ENCODE measurements at regions not wholly inside any gene's neighbourhood (a gene's known extent, or its start where the extent isn't known, plus 50 kb on each side); places are given as distances from the start of the nearest gene placed in this dataset.

DNA sequence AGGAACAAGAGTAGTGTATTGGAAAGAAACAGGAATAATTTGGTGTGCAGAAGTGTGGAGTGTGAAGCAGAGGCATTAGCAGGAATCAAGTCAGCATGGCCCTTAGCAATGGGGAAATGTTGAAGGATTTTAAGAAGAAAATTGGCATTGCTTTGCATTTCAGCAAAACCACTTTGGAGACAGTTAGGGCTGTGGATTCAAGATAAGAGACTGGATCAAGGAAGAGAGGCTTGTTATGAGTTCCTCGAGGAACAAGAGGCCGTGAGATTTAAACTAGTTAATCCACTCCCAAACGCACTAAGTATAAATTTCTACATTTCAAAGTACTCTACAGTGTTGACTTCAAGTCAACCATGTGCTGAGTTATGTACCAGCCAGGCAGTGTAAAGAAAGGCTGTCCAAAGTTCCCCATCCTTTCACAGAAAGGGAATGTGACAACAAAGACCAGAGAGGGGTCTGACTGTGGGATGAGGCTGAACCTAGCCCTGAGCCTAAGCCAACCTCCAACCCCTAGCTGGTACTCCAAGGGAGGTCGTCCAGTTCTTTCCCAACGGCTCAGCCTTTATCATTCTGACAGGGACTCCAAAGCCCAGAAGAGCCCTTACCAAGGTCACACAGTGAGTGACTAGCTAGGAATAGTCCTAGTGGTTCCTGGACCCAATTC, 91.2 kb upstream of the BMP4 start:
- peaks cover 3% of the 10 kb centered on the region for H3K4me1 ChIP-seq (ENCODE audit: insufficient read depth)
- 65% methylated on average over 5 of the region's 5 CpGs for WGBS (ENCODE audit: low lambda C conversion rate, missing lambda C conversion rate)
- no peak for DNase-seq (ENCODE audit: low spot score)
- no peaks in the 10 kb centered on the region for H4K20me1 ChIP-seq (ENCODE audit: insufficient read depth, poor library complexity, severe bottlenecking)
- no peaks in the 10 kb centered on the region for H3K9me3 ChIP-seq (ENCODE audit: low read depth)
- no peaks in the 10 kb centered on the region for H3K79me2 ChIP-seq
- no peak overlapping the region for H3K4me3 ChIP-seq
- no peaks in the 10 kb centered on the region for H3K9me2 ChIP-seq (replicated peaks; ENCODE audit: insufficient read depth)
- TF ChIP-seq, protein P1, sequence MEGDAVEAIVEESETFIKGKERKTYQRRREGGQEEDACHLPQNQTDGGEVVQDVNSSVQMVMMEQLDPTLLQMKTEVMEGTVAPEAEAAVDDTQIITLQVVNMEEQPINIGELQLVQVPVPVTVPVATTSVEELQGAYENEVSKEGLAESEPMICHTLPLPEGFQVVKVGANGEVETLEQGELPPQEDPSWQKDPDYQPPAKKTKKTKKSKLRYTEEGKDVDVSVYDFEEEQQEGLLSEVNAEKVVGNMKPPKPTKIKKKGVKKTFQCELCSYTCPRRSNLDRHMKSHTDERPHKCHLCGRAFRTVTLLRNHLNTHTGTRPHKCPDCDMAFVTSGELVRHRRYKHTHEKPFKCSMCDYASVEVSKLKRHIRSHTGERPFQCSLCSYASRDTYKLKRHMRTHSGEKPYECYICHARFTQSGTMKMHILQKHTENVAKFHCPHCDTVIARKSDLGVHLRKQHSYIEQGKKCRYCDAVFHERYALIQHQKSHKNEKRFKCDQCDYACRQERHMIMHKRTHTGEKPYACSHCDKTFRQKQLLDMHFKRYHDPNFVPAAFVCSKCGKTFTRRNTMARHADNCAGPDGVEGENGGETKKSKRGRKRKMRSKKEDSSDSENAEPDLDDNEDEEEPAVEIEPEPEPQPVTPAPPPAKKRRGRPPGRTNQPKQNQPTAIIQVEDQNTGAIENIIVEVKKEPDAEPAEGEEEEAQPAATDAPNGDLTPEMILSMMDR (IDR thresholded peaks at IDR 0.05; ENCODE audit: poor library complexity): no peak
- TF ChIP-seq EZH2 (IDR thresholded peaks at IDR 0.05; ENCODE audit: borderline replicate concordance) (no peak), EZH2phosphoT487 (IDR thresholded peaks at IDR 0.05; ENCODE audit: low read depth, severe bottlenecking, unreplicated experiment) (no peak)
- no peaks in the 10 kb centered on the region for H3K27me3 ChIP-seq
- no peaks in the 10 kb centered on the region for H3K36me3 ChIP-seq (replicated peaks; ENCODE audit: insufficient read depth, low read depth)
- H2AFZ ChIP-seq: no peak overlapping the region
- H3K27ac ChIP-seq: no peak overlapping the region
- H3K4me2 ChIP-seq: no peak overlapping the region

- no peak for DNase-seq (ENCODE audit: low spot score)
- Histone ChIP-seq H3K4me3 (no peak overlapping the region), H3K36me3 (replicated peaks; ENCODE audit: insufficient read depth, low read depth) (no peaks in the 10 kb centered on the region), H3K4me2 (no peak overlapping the region), H2AFZ (no peak overlapping the region), H4K20me1 (ENCODE audit: insufficient read depth, poor library complexity, severe bottlenecking) (no peaks in the 10 kb centered on the region), H3K27me3 (no peaks in the 10 kb centered on the region), H3K9me2 (replicated peaks; ENCODE audit: insufficient read depth) (no peaks in the 10 kb centered on the region), H3K4me1 (ENCODE audit: insufficient read depth) (peaks cover 3% of the 10 kb centered on the region), H3K9me3 (ENCODE audit: low read depth) (no peaks in the 10 kb centered on the region), H3K27ac (no peak overlapping the region), H3K79me2 (no peaks in the 10 kb centered on the region)
- WGBS (ENCODE audit: low lambda C conversion rate, missing lambda C conversion rate): 95% methylated on average over 9 of the region's 9 CpGs
- no peak for TF ChIP-seq EZH2phosphoT487 (IDR thresholded peaks at IDR 0.05; ENCODE audit: low read depth, severe bottlenecking, unreplicated experiment)
- TF ChIP-seq EZH2 (IDR thresholded peaks at IDR 0.05; ENCODE audit: borderline replicate concordance): no peak
- TF ChIP-seq, protein P1 (IDR thresholded peaks at IDR 0.05; ENCODE audit: poor library complexity): no peak
Measured at GRCh38 chr14:54048311-54048710, 91.7 kb upstream of the BMP4 start.

GRCh38 chr14:54048736-54049135, 92.1 kb upstream of the BMP4 start:
- no peak overlapping the region for H3K27ac ChIP-seq
- H3K4me3 ChIP-seq: no peak overlapping the region
- no peak for TF ChIP-seq EZH2 (IDR thresholded peaks at IDR 0.05; ENCODE audit: borderline replicate concordance)
- TF ChIP-seq, protein P1 (IDR thresholded peaks at IDR 0.05; ENCODE audit: poor library complexity): no peak
- no peak for TF ChIP-seq EZH2phosphoT487 (IDR thresholded peaks at IDR 0.05; ENCODE audit: low read depth, severe bottlenecking, unreplicated experiment)
- no peak overlapping the region for H3K4me2 ChIP-seq
- H3K9me3 ChIP-seq (ENCODE audit: low read depth): no peaks in the 10 kb centered on the region
- H3K79me2 ChIP-seq: no peaks in the 10 kb centered on the region
- no peaks in the 10 kb centered on the region for H4K20me1 ChIP-seq (ENCODE audit: insufficient read depth, poor library complexity, severe bottlenecking)
- H2AFZ ChIP-seq: no peak overlapping the region
- no peaks in the 10 kb centered on the region for H3K9me2 ChIP-seq (replicated peaks; ENCODE audit: insufficient read depth)
- peaks cover 3% of the 10 kb centered on the region for H3K4me1 ChIP-seq (ENCODE audit: insufficient read depth)
- no peaks in the 10 kb centered on the region for H3K36me3 ChIP-seq (replicated peaks; ENCODE audit: insufficient read depth, low read depth)
- 42% methylated on average over 5 of the region's 5 CpGs for WGBS (ENCODE audit: low lambda C conversion rate, missing lambda C conversion rate)
- H3K27me3 ChIP-seq: no peaks in the 10 kb centered on the region
- no peak for DNase-seq (ENCODE audit: low spot score)

Data from hepatocyte (in vitro differentiated cells).